GM21423 (cell line): ENCODE measurements at regions not wholly inside any gene's neighbourhood (a gene's known extent, or its start where the extent isn't known, plus 50 kb on each side); places are given as distances from the start of the nearest gene placed in this dataset.
"Not testable (repeated sequence)": the region's sequence is repeated elsewhere in the genome, so short reads cannot be mapped to it uniquely, and the experiment has no call there.

Source experiments
- ATAC-seq: cut with Tn5 transposase; IDR thresholded peaks from one replicate; pipeline ENCODE4 v1.9.1; 2021; ENCODE audit warnings: mild to moderate bottlenecking, moderate library complexity; ENCODE audit not compliant: unreplicated experiment

- no peak for ATAC-seq
These were observed 410.3 kb downstream of the KIF20B start for GRCh38 chr10:90111671-90112070.

- ATAC-seq = no peak
These were observed 411.3 kb downstream of the KIF20B start for GRCh38 chr10:90112681-90113080.

DNA sequence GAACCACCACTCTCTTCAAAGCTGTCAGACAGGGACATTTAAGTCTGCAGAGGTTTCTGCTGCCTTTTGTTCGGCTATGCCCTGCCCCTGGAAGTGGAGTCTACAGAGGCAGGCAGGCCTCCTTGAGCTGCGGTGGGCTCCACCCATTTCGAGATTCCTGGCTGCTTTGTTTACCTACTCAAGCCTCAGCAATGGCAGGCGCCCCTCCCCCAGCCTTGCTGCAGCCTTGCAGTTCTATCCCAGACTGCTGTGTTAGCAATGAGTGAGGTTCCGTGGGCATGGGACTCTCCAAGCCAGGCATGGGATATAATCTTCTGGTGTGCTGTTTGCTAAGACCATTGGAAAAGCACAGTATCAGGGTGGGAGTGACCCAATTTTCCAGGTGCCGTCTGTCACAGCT is 417.2 kb downstream of the KIF20B start:
- ATAC-seq = not testable (repeated sequence)

GRCh38 chr10:90119631-90120280 is 418.4 kb downstream of the KIF20B start:
- ATAC-seq = not testable (repeated sequence)

DNA sequence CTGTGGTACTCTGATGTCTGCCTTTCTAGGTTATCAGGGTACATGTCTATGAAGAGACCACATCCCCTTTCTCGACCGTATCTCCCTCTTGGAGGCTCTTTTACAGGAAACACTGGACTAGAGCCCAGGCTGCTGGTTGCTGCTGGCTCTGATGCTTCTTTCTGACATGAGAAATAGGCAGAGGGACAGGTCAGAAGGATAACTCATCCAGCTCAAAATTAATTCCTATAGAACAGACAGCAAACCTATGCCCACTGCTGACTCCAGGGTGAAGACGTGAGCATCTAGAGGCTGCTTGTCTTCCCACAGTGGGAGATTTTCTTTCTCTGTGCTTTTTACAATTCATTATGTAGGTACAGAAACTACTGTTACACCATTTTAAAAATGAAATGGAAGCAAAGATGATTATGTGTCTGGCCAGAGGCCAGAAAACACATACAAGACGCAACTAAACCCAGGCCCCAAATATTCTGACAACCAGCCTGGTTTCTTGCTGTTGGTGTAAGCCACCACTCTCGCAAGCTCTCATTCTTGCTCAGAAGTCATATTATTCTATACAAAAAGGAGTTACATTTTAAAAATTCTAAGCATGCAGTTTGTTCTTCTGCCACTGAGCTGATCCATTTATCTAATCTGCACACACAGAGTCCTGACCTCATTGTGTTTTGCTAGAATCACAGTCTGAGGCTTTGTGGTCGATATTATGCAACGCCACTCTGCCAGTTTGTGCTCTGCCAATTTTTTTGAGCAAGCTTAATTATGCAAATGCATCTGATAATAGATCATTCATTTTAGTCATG is 424.3 kb downstream of the KIF20B start:
- no peak for ATAC-seq

DNA sequence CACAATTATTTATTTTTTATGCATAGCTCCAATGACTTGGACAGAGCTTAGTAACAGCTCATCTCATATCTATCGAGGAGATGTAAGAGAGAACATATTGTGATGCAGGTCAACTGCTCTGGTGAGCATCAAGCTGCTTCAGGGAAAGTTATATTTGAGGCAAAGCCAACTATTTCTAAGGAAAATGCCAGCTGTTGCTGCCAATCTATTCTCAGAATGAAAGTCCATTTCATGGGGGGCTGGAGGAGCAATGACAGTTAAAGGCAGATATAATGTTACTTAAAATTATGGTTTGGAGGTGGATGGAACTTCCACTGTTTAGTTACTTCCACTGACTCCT is 424.8 kb downstream of the KIF20B start:
- no peak for ATAC-seq

- ATAC-seq = peak; percentile 78
These were observed 429.1 kb downstream of the KIF20B start for GRCh38 chr10:90130321-90131086.

- no peak for ATAC-seq
These were observed 432.2 kb downstream of the KIF20B start for GRCh38 chr10:90133606-90134005.

DNA sequence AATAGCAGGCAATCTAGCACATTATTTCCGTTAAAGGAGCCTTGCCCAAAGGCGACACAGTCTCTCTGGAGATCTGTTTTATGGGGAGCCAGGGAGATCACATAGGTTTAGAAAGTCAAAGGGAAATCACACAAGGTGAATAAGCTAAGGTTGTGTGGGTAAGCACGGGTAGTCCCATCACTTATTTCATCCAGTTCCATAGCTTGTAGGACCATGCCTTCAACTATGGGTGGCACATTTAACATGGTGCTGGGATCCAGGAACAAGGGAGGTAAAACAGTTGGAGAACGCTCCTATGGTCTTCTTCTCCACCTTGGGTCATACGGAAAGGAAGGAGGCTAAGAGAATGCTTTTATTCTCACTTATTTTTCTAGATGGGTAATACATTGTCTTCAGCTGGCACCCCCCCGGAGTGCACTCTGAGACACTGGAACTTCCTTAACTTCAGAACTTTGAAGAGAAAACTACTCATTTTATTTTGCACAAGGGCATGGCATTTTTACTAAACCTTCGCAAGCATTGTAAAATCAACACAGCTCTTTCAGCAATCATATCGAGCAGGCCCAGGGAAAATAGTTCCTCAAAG is 435.4 kb downstream of the KIF20B start:
- no peak for ATAC-seq

DNA sequence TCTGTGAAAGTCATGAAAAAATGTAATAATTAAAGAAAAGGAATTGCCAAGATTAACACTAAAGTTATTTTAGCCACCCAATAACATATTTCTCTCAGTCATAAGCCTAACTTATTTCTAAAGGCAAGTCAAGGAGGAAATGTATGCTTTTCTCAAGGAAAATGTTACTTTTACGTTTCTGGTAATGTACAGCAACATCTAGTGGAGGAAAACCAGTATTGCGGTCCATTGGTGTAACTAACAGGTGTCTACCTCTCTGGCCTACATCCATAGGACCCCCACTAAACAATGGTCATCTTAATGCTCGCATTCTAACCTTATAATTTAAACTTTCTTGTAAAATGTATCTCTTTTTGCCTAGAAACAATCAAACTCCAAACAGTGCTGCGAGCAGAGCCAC is 437.5 kb downstream of the KIF20B start:
- ATAC-seq = no peak

- no peak for ATAC-seq
These were observed 440.4 kb downstream of the KIF20B start for GRCh38 chr10:90141791-90142190.

- ATAC-seq = no peak
These were observed 442.5 kb downstream of the KIF20B start for GRCh38 chr10:90143937-90144336.

- no peak for ATAC-seq
These were observed 446.9 kb downstream of the KIF20B start for GRCh38 chr10:90148116-90148855.

DNA sequence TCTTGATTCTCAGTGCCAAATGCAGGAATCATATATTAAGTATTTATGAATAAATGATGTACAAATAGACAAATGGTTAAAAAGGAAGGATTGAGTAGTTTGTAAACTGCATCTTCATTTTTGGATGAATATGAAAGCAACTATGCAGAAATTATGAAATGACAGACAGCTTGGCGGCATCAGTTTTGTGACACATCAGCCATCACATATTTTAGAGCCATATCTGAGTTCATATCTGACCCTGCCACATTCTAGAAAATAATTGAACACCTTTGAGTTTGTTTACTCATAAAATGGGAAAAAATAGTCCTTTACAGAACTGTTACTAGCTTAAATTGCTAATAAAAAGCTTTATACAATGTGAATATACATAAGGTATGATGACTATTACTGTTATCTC is 448.2 kb downstream of the KIF20B start:
- no peak for ATAC-seq

- ATAC-seq = no peak
These were observed 461.0 kb downstream of the KIF20B start for GRCh38 chr10:90162271-90162853.

DNA sequence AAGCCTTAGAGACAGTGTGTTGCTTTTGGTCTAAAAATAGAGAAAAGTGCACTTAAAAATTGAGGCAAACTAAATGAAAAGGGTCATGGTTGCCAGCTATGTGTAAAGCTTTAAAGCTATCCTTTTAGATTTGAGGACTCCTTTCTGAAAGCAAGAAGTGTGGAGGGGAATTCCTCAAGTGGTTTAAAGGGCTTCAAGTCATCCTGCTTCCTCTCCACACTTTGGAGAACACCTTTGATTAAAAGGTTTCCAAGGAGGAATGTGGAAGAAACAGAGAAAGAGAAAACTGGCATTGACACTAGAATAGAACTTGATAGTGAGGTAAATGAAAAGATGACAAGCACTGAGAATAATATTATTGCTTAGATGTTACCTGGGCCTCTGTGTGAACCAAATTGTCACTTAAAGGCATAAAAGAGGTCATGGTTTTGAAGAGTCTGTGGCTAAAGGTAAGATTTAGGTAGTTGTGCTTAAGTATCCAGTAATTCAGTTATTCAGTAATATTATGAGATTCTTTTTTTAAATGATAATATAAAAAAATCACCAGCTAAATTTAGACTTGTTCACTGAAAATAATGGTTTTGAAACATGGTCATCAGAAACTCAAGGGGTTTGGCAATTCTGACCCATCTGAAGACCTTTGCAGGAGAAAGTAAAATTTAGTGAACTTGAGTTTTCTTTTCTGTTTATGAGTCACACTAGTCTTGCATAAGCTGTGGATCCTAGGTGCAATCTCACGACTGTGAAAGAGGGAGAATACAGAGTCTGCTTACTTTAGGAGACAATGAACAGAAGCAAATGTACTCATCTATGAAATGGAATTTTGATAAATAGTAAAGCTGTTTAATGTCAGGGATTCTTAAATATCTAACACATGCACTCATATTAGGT is 466.0 kb downstream of the KIF20B start:
- ATAC-seq = peak; percentile 63

DNA sequence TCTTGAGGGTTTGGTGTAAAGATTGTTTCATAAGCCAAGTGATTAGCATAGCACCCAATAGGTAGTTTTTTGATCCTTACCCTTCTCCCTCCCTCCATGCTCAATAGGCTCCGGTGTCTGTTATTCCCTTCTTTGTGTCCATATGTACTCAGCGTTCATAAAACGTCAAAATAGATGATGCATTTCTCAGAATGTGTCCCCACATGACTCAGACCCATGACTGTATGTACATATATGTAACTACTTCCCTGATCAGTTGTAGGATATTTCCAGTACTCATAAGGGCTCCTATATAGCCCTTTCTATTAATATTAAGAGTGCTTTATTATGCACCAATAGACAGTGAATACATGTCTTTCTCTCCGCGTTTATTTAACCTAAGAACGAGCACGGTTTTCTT is 466.9 kb downstream of the KIF20B start:
- ATAC-seq = no peak

DNA sequence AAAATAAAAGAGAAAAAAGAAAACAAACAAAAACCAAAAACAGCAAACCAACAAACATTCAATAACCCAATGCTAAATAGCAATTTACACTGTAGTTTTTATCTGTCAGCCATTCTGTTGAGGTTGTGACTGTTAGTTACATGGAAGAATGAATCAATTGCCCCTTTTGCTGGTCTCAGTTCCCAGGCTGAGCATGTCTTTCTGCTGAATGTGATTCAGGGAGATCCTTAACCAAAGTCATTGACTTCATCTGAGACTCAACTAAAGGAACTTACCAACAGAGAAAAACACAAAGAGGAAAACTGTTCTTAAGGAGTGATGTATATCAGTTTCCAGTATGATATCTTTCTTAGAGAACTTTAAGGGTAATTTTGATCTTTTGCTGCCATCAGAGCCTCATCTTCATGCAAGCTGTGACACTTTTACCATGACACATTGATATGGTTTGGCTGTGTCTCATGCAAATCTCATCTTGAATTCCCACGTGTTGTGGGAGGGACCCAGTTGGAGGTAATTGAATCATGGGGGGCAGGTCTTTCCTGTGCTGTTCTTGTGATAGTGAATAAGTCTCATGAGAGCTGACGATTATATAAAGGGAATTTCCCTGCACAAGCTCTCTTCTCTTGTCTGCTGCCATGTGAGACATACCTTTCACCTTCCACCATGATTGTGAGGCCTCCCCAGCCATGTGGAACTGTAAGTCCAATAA is 469.8 kb downstream of the KIF20B start:
- no peak for ATAC-seq

- ATAC-seq = no peak
These were observed 473.1 kb downstream of the KIF20B start for GRCh38 chr10:90174531-90174930.
